ENCODE measurements at regions not wholly inside any gene's neighbourhood (a gene's known extent, or its start where the extent isn't known, plus 50 kb on each side); places are given as distances from the start of the nearest gene placed in this dataset.

GRCh38 chr11:37695283-37695682 is 1097.2 kb upstream of the RAG2 start:
- no peak overlapping the region for H3K27ac ChIP-seq
- DNase-seq (ENCODE audit: low spot score) = no peak
- H3K9me3 ChIP-seq = no peaks in the 10 kb centered on the region
- H3K36me3 ChIP-seq = no peaks in the 10 kb centered on the region
- no peaks in the 10 kb centered on the region for H3K27me3 ChIP-seq (replicated peaks; ENCODE audit: insufficient read depth)
- intact Hi-C loops (cut with DNase I) = no loop called here
- no peak for TF ChIP-seq CTCF (IDR thresholded peaks at IDR 0.05)
- no peak for TF ChIP-seq POLR2A (IDR thresholded peaks at IDR 0.05)
- TF ChIP-seq POLR2AphosphoS5 (IDR thresholded peaks at IDR 0.05) = no peak
- no peaks in the 10 kb centered on the region for H3K4me1 ChIP-seq (replicated peaks)
- no peak overlapping the region for H3K4me3 ChIP-seq

- TF ChIP-seq CTCF (IDR thresholded peaks at IDR 0.05) (no peak), POLR2AphosphoS5 (IDR thresholded peaks at IDR 0.05) (no peak), POLR2A (IDR thresholded peaks at IDR 0.05) (no peak)
- no peak for DNase-seq (ENCODE audit: low spot score)
- intact Hi-C loops (cut with DNase I) = no loop called here
Observed at GRCh38 chr11:37689951-37690350, 1091.9 kb upstream of the RAG2 start.

GRCh38 chr11:37688456-37688855 is 1090.4 kb upstream of the RAG2 start:
- intact Hi-C loops (cut with DNase I) = no loop called here
- no peak for DNase-seq (ENCODE audit: low spot score)
- no peak overlapping the region for H3K4me3 ChIP-seq
- 50% methylated on average over 2 of the region's 2 CpGs for WGBS
- no peaks in the 10 kb centered on the region for H3K27me3 ChIP-seq (replicated peaks; ENCODE audit: insufficient read depth)
- H3K4me1 ChIP-seq (replicated peaks) = no peaks in the 10 kb centered on the region
- no peaks in the 10 kb centered on the region for H3K9me3 ChIP-seq
- no peak overlapping the region for H3K27ac ChIP-seq
- no peaks in the 10 kb centered on the region for H3K36me3 ChIP-seq
- no peak for TF ChIP-seq POLR2A (IDR thresholded peaks at IDR 0.05)

More at GRCh38 chr11:37689951-37690350, 1091.9 kb upstream of the RAG2 start:
- Histone ChIP-seq H3K27ac (no peak overlapping the region), H3K4me1 (replicated peaks) (no peaks in the 10 kb centered on the region), H3K27me3 (replicated peaks; ENCODE audit: insufficient read depth) (no peaks in the 10 kb centered on the region), H3K4me3 (no peak overlapping the region), H3K9me3 (no peaks in the 10 kb centered on the region), H3K36me3 (no peaks in the 10 kb centered on the region)
- WGBS = 52% methylated on average over 2 of the region's 2 CpGs

- no peak for TF ChIP-seq POLR2A (IDR thresholded peaks at IDR 0.05)
- TF ChIP-seq CTCF (IDR thresholded peaks at IDR 0.05) = no peak
- TF ChIP-seq POLR2AphosphoS5 (IDR thresholded peaks at IDR 0.05) = no peak
Observed at GRCh38 chr11:37687130-37687529, 1089.1 kb upstream of the RAG2 start.

GRCh38 chr11:37671321-37671720 is 1073.3 kb upstream of the RAG2 start:
- no peaks in the 10 kb centered on the region for H3K9me3 ChIP-seq
- H3K36me3 ChIP-seq = no peaks in the 10 kb centered on the region
- intact Hi-C loops (cut with DNase I) = no loop called here

More at GRCh38 chr11:37687130-37687529, 1089.1 kb upstream of the RAG2 start:
- Histone ChIP-seq H3K4me3 (no peak overlapping the region), H3K4me1 (replicated peaks) (no peaks in the 10 kb centered on the region), H3K9me3 (no peaks in the 10 kb centered on the region), H3K36me3 (no peaks in the 10 kb centered on the region), H3K27ac (no peak overlapping the region), H3K27me3 (replicated peaks; ENCODE audit: insufficient read depth) (no peaks in the 10 kb centered on the region)
- DNase-seq (ENCODE audit: low spot score) = no peak
- intact Hi-C loops (cut with DNase I) = no loop called here

More at GRCh38 chr11:37671321-37671720, 1073.3 kb upstream of the RAG2 start:
- no peak for TF ChIP-seq CTCF (IDR thresholded peaks at IDR 0.05)
- no peak for TF ChIP-seq POLR2A (IDR thresholded peaks at IDR 0.05)
- no peak for TF ChIP-seq POLR2AphosphoS5 (IDR thresholded peaks at IDR 0.05)
- Histone ChIP-seq H3K4me3 (no peak overlapping the region), H3K27me3 (replicated peaks; ENCODE audit: insufficient read depth) (no peaks in the 10 kb centered on the region), H3K4me1 (replicated peaks) (no peaks in the 10 kb centered on the region), H3K27ac (no peak overlapping the region)
- no peak for DNase-seq (ENCODE audit: low spot score)
